Ovary (tissue), 7 donors: ENCODE measurements at regions not wholly inside any gene's neighbourhood (a gene's known extent, or its start where the extent isn't known, plus 50 kb on each side); places are given as distances from the start of the nearest gene placed in this dataset.

ENCODE experiments used
- DNase-seq, 5 donors: peaks; one replicate each; pipeline ENCODE4 v3.0.0-alpha.2; 2019 to 2020
- H3K27ac ChIP-seq, 2 donors: fragments of 200-600 bp; one replicate each; pipeline versions ENCODE4 v1.5.1 to v1.8.0; 2019 to 2022
- H3K27me3 ChIP-seq: fragments of 200-600 bp; one replicate; pipeline ENCODE4 v1.8.0; 2022
- H3K36me3 ChIP-seq: fragments of 200-600 bp; sonication (generic); one replicate; pipeline ENCODE4 v1.5.1; 2019
- H3K4me1 ChIP-seq: one replicate; pipeline ENCODE4 v1.8.1; 2013; ENCODE audit warnings: mild to moderate bottlenecking, moderate library complexity; ENCODE audit not compliant: insufficient read depth
- H3K4me3 ChIP-seq: fragments of 200-600 bp; sonication (generic); one replicate; pipeline ENCODE4 v1.5.1; 2017
- H3K9me3 ChIP-seq, 2 donors: fragments of 200-600 bp in 1 of 2; sonication (generic) in 1 of 2; one replicate each; pipeline versions ENCODE4 v1.5.1 to v1.8.1; 2013 to 2019; ENCODE audit warnings: mild to moderate bottlenecking in 1 of 2, moderate library complexity in 1 of 2
- EP300 ChIP-seq: sonication (generic); formaldehyde crosslinking; IDR thresholded peaks from one replicate; pipeline ENCODE4 v1.6.1; 2017; ENCODE audit warnings: antibody characterized with exemption
- POLR2A ChIP-seq: fragments of 450-650 bp; IDR thresholded peaks from one replicate; pipeline ENCODE4 v1.6.1; 2017; ENCODE audit warnings: antibody characterized with exemption, mild to moderate bottlenecking, moderate library complexity
- WGBS, 3 donors: extraction: QIAGEN DNeasy Blood & Tissue Kit in 1 of 3; methylation state at CpG; one replicate each; pipeline versions ENCODE4 v1.1.5 to v1.1.7; 2013 to 2017; 5-methylcytosine and 5-hydroxymethylcytosine counted together
- intact Hi-C, 4 donors: fragments of 100-400 bp; cut with DNase I; formaldehyde crosslinking; loops; one replicate each; pipeline versions ENCODE4 v1.11.0 to v1.15.1; 2022 to 2023
- TF ChIP-seq, protein P1 (sequence below), 3 donors: fragments of 450-650 bp in 2 of 3; fragments of 200-600 bp in 1 of 3; IDR thresholded peaks; one replicate each; pipeline versions ENCODE4 v1.5.1 to v1.8.0; 2016 to 2022; ENCODE audit warnings: antibody characterized with exemption in 3 of 3, mild to moderate bottlenecking in 1 of 3
- donor health status: DM: no; HTN: no; CAD: no; lungs with moderate emphysema.
- donor health status: DM: no; HTN: no; CAD: no.
- donor health status: Bipolar disorder and iron deficiency.
- donor health status: DM: no; HTN: no; CAD: no.
- donor health status: DM: yes; HTN: yes; CAD: no.

DNA sequence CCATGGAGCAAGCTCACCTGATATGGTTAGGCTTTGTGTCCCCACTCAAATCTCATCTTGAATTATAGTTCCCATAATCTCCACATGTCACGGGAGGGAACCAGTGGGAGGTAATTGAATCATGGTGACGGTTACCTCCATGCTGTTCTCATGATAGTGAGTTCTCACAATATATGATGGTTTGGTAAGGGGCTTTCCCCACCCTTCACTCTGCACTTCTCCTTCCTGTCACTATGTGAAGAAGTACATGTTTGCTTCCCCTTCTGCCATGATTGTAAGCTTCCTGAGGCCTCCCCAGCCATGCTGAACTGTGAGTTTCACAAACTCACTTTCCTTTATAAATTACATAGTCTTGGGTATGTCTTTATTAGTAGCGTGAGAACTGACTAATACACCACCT lies 435.7 kb upstream of the ID2 start:
- no peak for DNase-seq
- intact Hi-C loops = no loop called here
- TF ChIP-seq, protein P1, sequence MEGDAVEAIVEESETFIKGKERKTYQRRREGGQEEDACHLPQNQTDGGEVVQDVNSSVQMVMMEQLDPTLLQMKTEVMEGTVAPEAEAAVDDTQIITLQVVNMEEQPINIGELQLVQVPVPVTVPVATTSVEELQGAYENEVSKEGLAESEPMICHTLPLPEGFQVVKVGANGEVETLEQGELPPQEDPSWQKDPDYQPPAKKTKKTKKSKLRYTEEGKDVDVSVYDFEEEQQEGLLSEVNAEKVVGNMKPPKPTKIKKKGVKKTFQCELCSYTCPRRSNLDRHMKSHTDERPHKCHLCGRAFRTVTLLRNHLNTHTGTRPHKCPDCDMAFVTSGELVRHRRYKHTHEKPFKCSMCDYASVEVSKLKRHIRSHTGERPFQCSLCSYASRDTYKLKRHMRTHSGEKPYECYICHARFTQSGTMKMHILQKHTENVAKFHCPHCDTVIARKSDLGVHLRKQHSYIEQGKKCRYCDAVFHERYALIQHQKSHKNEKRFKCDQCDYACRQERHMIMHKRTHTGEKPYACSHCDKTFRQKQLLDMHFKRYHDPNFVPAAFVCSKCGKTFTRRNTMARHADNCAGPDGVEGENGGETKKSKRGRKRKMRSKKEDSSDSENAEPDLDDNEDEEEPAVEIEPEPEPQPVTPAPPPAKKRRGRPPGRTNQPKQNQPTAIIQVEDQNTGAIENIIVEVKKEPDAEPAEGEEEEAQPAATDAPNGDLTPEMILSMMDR (IDR thresholded peaks at IDR 0.05) = no peak
- TF ChIP-seq EP300 = no peak
- TF ChIP-seq POLR2A = no peak
- Histone ChIP-seq H3K27ac (no peak overlapping the region), H3K9me3 (no peaks in the 10 kb centered on the region), H3K4me1 (no peaks in the 10 kb centered on the region), H3K4me3 (no peak overlapping the region), H3K27me3 (no peaks in the 10 kb centered on the region), H3K36me3 (no peaks in the 10 kb centered on the region)
- WGBS, 3 donors = 95 to 100% (median 100%) methylated on average over 3 of the region's 3 CpGs

DNA sequence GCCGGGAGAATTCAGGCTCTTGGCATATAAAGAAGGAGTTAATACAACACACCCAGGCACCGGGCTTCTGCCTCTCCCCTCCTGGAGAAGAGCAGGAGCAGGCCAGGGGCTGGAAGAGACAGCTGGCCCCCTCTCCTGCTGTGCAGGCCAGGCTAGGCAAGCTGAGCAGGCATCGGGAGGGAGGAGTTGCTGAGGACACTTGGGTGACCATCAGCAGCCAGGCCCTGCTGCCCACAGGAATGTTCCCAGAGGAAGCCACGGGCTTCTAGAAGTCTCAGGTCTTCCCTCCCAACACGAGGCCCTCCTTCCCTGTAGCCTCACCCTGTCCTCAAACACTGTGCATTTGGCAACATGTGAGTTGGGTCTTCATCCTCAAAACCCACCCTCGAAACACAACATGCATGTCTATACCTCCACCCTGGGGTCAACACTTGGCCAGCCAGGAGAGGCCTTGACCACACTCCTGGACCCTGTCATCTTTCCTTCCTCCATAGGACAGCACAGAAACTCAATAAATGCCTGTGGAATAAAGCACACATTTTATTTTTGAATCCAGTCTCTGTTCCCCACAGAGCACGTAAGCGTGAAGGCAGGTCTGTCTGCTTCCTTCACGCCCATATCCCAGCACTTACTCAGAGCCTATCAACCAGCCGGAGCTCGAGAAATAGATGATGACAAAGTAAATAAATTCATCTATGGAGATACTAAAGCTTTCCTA lies 433.8 kb upstream of the ID2 start:
- no peak overlapping the region for H3K4me3 ChIP-seq
- H3K4me1 ChIP-seq = no peaks in the 10 kb centered on the region
- H3K36me3 ChIP-seq = no peaks in the 10 kb centered on the region
- no peaks in the 10 kb centered on the region for H3K9me3 ChIP-seq
- TF ChIP-seq EP300 (no peak), POLR2A (no peak)
- TF ChIP-seq, protein P1 (IDR thresholded peaks at IDR 0.05) = no peak
- no peaks in the 10 kb centered on the region for H3K27me3 ChIP-seq
- intact Hi-C loops = no loop called here
- 69 to 77% (median 76%) methylated on average over 11 of the region's 11 CpGs for WGBS, 3 donors
- no peak for DNase-seq
- no peak overlapping the region for H3K27ac ChIP-seq

DNA sequence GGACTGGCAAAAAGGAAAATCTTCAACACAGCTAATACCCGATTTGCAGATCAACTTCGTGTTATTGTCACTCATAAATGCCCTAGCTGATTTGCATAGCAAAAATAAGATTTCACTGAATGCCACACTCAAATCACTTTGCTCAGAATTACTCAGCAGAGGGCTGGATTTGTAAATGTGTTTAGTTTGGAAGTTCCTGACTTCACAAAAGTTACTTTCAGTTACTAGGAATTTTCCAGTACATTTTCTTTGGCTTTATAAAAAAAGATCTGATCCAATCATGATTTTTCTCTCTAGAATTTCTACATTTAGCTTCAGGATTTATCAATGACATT lies 433.3 kb upstream of the ID2 start:
- H3K36me3 ChIP-seq = no peaks in the 10 kb centered on the region
- 64 to 82% (median 78%) methylated on average over 2 of the region's 2 CpGs for WGBS, 3 donors
- no peaks in the 10 kb centered on the region for H3K9me3 ChIP-seq
- H3K27me3 ChIP-seq = no peaks in the 10 kb centered on the region
- no peak for TF ChIP-seq EP300
- TF ChIP-seq, protein P1 (IDR thresholded peaks at IDR 0.05) = no peak
- no peak for TF ChIP-seq POLR2A
- H3K4me3 ChIP-seq = no peak overlapping the region
- no peaks in the 10 kb centered on the region for H3K4me1 ChIP-seq
- intact Hi-C loops = no loop called here
- H3K27ac ChIP-seq = no peak overlapping the region
- no peak for DNase-seq

DNA sequence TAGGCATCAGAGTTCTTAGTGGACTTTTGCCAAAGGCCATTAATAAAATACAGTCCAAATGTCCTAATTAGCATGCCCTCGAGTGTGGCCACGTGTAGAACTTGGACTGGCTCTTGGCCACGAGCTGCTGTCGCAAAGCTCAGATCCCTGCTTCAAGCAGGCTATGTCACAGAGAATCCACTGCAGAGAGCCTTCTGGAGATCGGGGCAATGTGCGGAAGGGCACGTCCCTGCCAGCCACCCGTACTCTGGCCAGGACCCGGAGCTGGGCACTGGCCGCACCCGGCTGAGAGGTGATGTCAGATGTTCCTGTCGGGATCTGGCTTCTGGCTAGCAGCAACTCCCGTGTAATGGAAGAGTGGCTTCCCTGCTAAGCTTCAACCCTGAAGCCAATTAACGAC lies 432.7 kb upstream of the ID2 start:
- H3K36me3 ChIP-seq = no peaks in the 10 kb centered on the region
- WGBS, 3 donors = 79 to 90% (median 89%) methylated on average over 11 to 14 of the region's 14 CpGs
- no peaks in the 10 kb centered on the region for H3K4me1 ChIP-seq
- H3K9me3 ChIP-seq = no peaks in the 10 kb centered on the region
- no peaks in the 10 kb centered on the region for H3K27me3 ChIP-seq
- no peak overlapping the region for H3K4me3 ChIP-seq
- no peak overlapping the region for H3K27ac ChIP-seq
- DNase-seq = no peak
- intact Hi-C loops = no loop called here
- TF ChIP-seq POLR2A (no peak), EP300 (no peak)
- TF ChIP-seq, protein P1 (IDR thresholded peaks at IDR 0.05) = no peak
